ENCODE measurements at regions not wholly inside any gene's neighbourhood (a gene's known extent, or its start where the extent isn't known, plus 50 kb on each side); places are given as distances from the start of the nearest gene placed in this dataset.

DNA sequence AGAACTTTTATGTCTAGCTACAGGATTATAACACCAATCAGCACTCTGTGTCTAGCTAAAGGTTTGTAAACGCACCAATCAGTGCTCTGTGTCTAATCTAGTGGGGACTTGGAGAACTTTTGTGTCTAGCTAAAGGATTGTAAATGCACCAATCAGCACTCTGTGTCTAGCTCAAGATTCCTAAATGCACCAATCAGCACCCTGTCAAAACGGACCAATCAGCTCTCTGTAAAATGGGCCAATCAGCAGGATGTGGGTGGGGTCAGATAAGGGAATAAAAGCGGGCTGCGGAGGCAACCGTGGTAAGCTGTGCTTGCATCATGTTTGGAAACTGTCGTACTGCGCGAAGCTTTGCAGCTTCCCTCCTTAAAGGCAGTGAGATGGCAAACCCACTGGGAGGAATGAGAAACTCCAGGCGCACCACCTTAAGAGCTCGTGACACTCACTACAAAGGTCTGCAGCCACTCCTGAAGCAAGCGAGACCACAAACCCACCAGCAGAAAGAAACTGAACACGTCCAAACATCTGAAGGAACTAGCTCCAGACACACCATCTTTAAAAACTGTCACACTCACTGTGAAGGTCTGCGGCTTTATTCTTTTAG is 112.1 kb upstream of the DUSP22 start:
- DNase-seq (ENCODE audit: low spot score) = peak; percentile 10

DNA sequence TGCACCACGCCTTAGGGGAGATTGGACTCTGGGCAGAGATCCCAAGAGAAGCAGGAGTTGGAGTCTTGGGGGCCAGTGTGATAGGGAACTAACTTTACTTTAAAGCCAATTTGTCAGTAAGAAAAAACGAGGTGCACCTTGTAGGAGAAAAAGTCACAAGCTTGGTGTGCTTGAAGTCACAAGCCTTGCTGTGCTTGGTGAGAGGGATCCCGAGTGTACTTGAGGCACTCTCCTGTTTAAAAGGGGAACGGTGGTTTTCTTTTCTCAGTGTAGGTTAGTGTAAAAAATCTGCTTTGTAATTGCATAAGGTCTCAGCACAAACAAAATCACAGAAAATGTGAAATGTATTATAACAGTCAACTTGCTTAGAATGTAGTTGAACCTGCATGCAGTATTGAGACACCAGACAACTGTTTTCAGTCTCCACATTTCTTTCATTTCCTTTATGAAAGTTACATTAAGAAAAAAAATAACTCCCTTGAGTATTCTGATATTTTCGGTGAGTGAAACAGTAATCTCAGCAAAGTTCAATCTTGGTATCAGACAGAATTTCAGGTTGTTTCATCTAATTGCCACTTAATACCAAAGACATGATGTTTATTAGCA is 111.1 kb upstream of the DUSP22 start:
- DNase-seq (ENCODE audit: low spot score) = no peak

DNA sequence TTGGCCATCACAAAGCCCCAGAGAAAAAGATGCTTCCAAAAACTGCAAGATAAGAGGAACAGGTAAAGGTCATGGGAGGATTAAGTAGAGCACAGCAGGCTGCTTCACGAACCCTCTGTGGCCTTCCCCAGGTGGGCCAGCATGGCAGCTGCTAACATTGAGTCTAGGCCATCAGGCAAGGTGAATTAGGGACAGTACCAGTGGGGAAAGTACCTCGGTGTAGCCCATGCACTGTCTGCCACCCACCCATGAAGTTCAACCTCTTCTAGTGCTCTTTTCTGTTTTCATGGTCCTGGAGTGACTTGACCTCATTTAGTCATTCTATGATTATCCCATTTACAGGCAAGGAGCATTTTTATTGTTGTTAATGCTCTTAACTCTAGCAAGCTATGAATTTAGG is 108.6 kb upstream of the DUSP22 start:
- peak; percentile 12 for DNase-seq (ENCODE audit: low spot score)

DNA sequence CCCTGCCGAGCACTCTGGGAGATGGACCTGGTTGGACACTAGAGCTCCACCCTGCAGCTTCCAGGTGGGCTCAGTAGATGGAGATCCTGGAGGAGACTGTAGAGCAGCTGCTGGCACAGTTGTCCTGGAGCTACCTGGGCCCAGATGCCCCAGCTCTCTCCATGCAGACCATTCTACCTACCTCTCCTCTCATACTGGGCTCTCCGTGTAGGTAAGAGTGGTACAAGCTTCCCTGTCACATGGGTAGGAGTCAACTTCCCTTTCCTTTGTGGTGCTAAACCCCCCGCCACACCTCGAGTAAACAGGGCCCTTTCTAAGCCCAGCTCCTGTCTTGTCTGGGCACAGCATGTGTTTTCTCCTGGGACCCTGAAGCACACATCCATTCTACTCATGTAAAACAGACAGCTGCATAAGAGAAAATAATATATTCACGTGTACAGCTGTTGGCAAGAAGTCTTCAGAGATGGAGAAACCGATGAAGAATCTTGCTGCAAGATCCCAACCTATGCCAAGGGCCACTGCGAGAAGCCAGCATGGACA is 108.1 kb upstream of the DUSP22 start:
- peak; percentile 10 for DNase-seq (ENCODE audit: low spot score)

DNA sequence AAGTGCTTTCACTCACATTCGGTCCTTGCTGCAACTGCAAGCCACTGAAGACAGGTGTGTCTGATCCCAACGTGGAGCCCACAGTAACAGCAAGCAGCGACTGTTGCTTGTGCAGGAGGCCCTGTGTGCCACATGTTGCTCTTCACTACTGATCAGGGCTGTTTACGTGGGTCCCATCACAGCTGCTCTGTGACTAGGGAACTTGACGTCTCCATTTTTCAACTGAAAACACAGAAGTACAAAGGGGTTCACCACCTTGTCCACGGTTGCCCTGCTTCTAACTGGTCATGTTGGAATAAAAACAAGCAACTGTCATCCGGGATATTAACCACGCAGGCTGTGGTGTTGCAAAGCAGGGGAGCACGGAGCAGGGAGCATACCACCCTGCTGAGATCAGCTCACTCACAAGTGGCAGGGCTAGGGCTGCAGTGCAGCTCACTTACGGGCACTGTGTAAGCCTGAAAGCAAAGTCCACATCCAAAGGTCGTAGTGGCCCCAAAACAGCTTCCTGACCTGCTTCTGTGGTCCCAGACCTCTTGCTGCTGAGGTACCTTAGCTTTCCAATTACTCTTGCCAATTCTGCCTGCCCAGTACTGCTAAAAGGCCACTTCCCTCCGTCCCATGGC is 105.8 kb upstream of the DUSP22 start:
- peak; percentile 8 for DNase-seq (ENCODE audit: low spot score)

DNA sequence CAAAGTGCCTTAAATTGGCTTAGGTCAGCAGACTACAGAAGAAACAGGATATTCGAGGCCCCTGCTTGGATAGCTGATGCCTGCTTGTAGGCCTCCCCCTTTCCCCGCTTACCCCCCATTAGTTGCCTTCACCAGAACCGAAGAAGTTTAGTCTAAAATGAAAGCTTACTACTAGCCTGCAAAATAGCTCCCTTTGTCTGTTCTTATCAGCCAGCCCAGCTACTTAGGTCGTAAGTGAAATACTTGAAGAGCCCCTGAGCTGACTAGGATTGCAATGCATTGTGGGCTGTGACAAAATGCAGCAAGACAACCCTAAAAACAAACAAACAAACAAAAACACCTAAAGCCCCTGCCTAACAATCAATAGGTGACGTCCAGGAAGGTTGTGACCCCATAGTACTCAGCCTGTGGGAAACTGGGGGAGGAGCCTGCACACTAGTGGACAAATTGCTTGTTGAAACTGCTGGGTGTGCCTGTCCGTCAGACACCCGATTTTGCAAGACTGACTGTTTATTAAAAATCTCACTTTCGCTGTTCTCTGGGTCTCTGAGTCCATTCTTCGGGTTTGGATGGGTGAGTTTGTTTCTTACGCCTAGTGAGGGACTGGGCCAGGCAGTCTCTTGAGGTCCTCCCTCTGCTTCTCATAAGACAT is 105.0 kb upstream of the DUSP22 start:
- DNase-seq (ENCODE audit: low spot score) = peak; percentile 17

DNA sequence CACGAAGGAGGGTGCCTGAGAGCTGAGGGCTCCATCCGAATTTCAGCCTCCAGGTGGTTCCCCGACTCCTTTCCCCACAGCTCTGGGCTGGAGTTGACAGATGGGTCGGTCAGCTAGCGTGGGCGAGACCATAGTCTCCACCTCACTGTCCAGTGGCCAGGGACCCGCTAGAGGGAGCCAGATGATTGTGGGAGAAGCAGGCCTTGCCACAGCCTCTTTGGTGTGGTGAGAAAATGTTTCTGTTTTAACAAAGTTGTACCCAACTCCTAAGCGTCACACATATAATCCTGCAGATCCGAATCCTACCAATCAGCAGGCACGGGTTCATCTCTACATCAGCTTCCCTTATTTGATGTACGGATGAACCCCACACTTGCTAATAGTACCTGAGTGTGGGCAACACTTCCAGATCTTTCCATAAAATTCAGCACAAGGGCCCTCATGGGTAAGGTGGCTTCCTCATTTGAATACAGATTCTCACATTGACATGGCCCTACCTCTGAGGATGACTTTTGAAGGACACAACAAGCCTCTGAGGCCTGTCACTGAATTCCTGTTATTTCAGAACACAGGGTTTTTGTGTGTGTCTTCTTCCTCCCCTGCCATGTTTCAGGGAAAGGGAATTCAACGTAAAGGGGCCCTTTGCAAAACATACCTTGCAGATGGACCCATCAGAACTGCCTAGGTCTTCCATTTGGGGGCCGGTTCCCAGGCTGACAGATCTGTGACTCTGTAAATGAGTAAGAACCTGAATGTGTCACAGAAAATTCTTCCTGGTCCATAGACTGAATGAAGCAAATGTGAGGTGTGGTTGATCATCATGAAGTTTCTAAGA is 103.2 kb upstream of the DUSP22 start:
- peak; percentile 87 for DNase-seq (ENCODE audit: low spot score)

DNA sequence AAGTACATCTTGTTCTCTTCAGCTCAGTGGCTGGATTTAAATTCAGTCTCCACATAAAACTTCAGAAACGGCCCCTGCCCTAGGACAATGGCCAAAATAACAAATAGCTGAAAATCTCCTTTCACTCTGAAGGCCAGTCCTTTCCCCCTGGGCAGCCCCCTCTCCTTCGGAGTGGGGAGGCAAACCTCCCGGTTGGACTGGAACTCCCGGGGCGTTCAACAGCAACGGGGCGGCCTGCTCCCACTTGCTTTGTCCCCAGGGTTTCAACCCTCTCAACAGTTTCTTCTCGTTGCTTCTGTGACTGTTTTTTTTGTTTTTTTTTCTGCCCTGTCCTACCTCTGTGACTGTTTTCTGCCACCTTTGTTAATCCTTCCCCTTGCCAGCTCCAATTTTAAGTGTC is 102.6 kb upstream of the DUSP22 start:
- no peak for DNase-seq (ENCODE audit: low spot score)

DNA sequence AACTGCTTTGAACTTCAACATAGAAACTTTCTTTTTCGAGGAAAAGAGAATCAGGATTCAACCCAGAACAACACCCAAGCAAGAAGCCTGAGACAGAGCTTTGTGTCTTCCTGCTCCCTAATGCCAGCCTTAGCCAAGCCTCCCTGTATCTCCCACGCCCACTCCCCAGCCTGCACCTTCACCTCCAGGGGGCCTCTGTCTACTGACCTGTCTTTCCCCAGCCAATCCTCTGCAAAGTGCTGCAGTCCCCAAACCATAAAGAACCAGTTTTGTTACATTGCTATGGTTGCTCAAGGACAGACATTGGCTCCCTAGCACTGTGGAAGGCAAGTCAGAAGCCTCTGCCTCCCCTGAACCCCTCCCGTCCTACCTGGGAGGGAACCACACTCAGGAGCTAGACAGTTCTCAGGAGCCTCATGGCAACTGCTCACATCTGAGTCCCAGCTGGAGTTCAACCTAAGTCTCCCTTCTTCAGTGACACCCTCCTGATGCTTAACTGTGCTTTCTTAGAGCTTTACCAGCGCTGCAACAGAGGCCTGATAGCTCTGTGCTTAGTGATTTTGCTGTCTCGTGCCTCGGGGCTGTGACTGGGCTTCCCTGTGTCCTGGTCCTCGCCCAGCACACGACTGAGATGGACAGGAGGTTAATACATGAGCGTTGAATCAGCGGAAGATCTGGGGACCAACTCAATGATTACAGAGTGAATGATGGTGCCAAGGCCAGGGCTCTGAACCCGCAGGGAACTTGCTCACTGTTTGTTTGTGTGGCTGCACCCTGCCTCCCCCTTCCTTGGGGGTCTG is 101.5 kb upstream of the DUSP22 start:
- no peak for DNase-seq (ENCODE audit: low spot score)

DNA sequence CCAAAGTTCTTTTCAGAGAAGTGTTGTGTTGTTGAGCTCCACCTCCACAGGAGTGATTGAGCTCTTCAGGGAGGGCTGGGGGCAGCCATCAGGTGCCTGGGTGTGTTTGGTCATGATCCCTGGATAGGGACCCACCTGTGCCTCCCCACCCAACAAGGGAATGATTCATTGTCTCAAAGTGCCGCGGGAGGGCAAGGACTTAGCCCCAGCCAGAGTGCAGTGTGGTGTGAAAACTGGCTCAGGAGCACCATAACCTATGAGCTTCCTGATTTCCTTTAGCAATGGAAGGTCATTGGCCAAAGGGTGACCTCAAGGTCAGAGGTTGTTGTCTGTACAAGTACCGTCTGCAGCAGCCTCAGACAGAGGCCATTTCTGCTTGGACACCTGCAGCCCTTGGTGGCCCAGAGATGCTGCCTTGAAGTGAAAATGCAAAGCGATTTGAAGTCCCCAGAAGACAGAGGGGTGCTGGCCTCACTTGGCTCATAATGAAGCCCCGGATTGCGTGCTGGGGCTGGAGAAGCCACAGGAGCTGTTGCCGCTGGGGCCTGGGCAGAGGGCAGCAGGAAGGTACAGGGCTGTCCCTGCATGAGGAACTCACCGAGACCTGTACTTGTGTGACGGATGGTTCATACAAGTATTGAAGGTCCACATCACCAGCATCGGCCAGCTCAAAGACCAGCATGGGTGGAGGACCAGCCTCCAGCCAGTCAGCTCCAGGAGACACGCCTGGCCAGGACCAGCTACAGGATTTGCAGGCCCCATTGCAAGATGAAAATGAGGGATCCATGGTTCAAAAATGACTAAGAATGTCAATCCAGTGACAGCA is 100.6 kb upstream of the DUSP22 start:
- DNase-seq (ENCODE audit: low spot score) = no peak

DNA sequence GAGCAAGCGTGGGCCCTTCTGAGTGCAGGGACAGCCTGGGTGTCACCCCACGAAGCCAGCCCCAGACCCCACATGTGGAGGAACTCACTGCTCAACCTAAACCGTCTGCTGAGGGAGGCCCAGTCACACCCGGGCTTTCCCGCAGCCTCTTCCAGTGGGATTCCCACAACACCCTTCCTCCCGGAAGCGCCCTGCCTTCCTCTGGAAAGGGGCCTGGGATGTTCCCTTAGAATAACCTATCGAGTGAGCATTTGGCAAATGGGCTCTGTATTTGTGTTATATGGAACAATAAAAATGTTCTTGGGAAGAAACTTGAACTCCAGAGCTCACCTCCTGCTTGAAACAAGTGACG is 100.0 kb upstream of the DUSP22 start:
- DNase-seq (ENCODE audit: low spot score) = no peak

DNA sequence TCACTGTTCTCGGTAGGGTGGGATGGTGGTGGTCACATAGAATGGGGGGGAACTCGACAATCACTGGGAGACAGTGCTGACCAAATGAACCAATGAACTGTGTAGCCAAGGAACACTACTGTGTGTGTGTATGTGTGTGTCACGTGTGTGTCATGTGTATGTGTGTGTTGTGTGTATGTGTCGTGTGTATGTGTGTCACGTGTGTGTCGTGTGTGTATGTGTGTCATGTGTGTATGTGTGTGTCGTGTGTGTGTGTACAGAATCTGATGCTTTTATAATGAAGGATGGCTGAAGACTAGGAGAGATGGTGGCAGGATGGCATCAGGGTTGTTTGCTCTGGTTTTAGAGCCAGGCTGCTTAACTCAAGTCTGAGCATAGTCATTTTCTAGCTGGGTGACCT is 99.1 kb upstream of the DUSP22 start:
- DNase-seq (ENCODE audit: low spot score) = no peak

DNA sequence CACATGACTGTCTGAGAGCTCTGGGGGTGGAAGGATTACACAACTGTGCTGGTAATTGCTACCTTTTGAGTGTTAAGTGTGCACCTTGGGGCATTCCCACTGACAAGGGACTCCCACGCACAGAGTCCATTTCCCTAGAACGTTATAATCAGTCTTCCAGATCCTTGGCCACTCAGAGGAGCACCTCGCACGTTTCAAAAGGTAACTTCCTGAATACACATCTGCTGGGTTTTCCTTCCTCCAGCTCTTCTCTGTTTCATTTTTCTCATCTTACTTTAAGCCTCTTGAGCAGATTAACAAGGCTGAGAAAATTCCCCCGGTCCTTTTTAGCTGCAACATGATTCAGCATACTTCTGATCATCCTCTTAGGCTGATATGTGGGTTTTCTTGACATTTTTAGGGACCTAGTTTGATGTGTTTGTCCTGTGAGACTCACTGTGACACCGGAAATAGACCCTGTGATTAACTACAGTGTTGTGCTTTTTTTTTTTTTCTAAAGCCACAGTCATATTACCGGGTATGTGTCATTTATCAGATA is 98.4 kb upstream of the DUSP22 start:
- no peak for DNase-seq (ENCODE audit: low spot score)

DNA sequence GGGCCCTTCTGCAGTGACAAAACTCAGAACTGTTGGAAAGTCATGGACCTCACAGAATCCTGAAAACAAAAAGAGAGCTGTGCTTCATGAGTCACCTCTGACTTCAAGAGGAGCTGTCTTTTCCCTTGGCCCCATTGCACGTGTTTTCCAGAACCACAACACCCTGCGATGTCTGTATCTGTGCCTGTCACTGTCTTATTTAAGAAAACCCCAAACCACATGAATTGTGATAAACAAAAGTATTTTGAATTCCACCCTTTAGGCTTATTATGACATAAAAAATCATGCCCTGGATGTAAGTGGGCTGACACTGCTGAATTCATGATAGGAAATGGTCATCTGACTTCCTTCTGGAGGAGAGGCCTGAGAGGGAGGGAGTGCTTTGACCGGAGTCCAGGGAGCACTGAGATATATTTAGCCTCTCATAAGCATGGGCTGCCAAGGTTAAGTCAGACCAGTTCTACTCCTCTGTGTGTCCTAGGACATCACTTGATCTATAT is 96.4 kb upstream of the DUSP22 start:
- DNase-seq (ENCODE audit: low spot score) = no peak

DNA sequence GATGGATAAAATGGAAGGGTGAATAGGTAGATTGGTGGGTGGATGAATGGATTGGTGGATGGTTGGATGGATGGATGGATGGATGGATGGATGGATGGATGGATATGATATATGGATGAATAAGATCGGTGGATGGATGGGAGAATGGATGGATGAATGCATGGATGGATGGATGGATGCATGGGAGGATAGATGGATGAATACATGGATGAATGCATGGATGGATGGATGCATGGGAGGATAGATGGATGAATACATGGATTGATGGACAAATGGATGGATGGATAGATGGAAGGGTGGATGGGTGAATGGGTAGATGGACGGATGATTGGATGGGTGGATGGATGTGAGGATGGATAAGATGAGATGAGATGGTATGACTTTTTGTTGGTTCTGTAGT is 95.7 kb upstream of the DUSP22 start:
- DNase-seq (ENCODE audit: low spot score) = no peak

DNA sequence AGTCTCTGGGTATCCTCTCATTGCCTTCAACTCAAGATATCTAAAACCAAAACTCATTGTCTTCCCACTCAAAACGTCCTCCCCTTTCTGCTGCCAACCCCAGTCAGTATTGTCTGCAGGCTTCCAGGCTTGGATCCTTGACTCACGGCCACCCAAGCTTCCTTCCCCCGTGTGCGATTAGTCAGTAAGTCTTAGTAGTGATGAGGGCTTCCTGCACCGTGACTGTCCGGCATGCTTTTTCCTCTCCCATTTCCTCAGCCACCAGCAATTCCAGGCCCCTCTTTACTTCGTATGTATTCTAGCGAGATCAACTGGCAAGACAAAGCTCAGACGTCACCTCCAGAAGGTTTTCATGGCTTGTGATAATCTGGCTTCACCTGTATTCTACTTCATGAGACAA is 88.6 kb upstream of the DUSP22 start:
- DNase-seq (ENCODE audit: low spot score) = no peak

DNA sequence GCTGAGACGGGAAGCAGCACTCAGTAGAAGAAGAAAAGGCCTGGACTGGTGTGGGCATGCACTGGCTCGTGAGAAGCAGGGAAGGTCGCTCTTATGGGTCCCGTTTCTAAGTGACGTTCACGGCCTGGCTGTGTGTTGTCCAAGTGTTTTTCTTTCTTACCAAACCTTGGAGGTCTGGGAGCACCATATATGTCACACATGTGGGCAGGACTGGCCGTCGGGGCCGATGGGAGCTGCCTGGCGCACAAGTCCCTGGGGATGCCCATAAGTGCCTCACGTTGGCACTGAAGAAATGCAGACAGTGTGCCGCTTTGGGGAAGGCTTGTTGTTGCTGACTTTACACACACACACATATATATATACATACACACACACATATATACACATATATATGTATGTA is 86.0 kb upstream of the DUSP22 start:
- no peak for DNase-seq (ENCODE audit: low spot score)

DNA sequence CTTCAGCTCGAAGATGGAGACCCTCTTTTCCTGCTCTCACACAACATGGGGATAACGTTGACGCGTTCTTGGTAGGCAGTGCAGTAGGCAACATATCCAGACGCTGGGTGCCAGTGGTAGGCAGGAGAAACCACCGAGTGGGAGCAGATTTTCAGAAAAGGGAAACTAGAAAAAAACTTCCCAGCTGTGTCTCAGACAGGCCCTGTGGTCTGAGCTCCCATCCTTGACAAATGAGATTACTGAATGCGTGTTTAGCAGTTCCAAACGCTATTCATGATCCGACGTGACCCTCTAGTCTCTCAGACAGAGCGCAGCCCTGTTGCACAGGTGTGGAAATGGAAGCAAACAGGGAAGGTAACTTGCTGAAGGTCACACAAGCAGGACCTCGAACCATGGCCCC is 83.9 kb upstream of the DUSP22 start:
- no peak for DNase-seq (ENCODE audit: low spot score)

DNA sequence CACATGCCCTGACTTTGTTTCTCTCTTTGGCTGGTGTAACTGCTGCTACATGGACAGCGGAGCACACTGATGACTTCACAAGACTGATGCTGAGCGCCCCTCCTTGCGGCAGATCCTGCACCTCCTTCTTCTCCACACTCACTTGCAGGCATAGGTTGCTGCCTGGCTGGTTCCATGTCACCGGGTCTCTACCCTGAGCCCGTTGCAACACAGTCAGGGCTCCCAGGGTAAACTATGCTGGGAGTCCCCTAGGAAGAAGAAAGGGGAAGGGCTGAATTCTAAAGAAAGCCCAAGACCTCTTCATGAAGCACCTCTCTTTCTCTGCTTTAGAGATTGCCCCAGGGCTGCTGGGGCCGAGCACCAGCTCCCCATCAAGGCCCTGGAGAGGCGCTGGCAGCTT is 83.3 kb upstream of the DUSP22 start:
- no peak for DNase-seq (ENCODE audit: low spot score)

Data from ureter (tissue), 1 donor.